ENCODE measurements at regions not wholly inside any gene's neighbourhood (a gene's known extent, or its start where the extent isn't known, plus 50 kb on each side); places are given as distances from the start of the nearest gene placed in this dataset.
A peak's percentile ranks its signal among the peaks of the same experiment; 100 is the strongest.

DNA sequence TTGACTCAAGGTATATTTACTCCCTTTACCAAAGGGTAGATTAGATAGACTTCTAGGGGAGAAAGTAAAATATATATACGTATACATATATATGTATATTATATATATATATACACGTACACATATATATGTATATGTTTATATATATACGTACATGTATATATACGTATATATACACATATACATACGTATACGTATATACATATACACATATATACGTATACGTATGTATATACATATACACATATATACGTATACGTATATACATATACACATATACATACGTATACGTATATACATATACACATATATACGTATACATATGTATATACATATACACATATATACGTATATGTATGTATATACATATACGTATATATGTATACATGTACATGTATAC is 430.5 kb upstream of the ANO3 start:
- no peak for DNase-seq

DNA sequence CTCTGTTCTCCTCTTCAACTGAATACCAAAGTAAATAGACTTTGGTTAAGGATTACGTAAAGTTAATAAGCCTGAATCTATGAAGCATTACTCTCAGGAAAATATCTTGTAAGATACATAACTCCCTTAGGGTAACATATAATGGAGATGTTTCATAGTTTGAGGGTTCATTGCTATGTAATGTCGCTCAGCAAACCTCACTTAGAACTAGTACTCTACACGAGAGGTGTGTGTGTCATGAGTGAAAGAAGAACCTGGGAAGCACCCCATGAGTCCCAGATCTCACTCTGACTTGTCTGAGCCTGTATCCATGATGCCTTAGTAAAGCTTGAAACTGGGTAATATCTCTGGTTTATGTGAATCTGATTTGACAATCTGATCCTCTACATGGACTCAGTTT is 429.5 kb upstream of the ANO3 start:
- no peak for DNase-seq

DNA sequence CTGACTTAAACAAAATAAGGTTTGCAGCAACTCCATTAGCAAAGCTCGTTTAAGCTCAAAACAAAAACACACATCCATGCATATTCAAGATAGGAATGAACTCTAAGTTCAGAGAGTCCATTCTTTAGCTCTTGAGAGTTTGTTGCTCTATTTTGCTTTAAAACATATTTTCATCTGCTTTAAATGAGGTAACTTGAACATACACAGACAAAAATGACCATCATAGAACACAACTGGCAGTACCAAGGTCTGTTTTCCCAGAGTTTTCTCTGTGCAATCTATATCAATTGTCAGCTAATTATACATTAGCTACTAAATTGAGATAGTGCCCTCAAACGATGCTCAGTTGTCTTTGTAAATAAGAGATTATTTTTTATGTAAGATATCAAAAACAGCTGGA is 423.2 kb upstream of the ANO3 start:
- no peak for DNase-seq

DNA sequence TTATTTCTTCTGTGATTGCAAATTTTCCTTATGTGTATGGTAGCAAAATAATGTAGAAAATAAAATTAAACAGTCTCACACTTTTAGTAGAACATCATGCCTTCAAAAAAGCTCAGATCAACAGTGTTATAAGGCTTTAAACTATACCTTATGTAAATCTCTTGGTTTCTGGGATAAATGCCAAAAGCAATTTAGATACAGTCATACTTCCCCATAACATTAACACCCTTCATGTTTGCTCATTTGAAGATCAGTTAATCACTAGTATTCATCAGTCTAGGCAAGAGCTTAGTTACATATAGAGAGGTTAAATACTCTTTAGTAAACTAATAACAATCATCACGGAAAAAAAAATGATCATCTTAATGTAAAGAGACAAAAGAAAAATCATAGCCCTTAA is 421.8 kb upstream of the ANO3 start:
- peak; percentile 66 for DNase-seq

DNA sequence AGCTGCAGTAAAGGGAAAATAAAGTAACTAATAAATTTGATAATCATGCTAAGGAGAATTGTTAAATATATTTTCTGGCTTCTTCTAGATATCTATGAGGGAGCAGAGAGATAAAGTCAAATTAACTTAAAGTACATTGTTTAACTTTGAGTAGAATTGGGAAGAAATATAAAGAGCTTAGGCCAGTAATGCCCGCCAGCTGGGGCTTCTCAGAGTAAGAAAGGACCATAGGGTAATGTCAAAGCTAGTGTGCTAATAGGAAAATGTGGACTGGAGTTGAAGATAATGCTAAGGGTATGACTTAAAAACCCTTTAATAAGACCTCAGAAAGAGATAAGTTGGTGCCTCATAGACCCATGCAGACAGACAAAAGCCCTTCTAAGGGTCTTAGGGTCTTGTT is 411.6 kb upstream of the ANO3 start:
- no peak for DNase-seq

DNA sequence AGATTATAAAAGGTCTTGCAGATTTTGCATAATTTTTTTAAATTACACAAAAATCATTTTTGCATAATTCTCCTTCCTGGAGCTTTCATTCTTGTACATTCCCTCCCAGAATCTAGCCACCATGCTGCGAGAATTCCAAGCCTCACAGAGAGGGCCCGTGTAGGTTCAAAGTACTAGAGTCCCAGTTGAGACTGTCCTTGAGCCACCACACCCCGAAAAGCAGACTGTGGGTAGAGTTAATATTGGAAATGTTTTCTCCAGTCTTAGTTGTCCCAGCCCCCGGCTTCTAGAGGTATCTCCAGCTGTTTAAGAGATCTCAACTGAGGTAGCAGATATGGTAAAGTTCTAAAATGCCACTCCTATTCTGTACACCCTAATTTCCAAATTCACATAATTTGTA is 407.3 kb upstream of the ANO3 start:
- DNase-seq, result no peak

DNA sequence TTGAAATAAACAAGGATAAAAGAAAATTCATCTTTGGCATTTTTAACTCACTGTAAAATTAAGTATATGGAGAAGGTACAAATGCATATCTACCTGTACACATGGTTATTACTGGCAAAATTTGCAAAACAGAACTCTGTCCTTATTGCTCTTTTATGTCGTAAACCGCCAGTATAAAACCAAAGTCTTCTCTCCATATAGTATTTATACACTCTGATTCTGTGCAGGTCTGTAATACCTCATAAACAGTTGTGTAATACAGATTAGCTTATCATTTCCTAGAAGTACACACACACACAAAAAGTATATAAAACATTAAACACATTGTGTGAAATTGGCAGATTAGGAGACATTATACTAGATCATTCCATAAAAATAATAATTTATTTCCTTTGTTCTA is 406.6 kb upstream of the ANO3 start:
- no peak for DNase-seq

DNA sequence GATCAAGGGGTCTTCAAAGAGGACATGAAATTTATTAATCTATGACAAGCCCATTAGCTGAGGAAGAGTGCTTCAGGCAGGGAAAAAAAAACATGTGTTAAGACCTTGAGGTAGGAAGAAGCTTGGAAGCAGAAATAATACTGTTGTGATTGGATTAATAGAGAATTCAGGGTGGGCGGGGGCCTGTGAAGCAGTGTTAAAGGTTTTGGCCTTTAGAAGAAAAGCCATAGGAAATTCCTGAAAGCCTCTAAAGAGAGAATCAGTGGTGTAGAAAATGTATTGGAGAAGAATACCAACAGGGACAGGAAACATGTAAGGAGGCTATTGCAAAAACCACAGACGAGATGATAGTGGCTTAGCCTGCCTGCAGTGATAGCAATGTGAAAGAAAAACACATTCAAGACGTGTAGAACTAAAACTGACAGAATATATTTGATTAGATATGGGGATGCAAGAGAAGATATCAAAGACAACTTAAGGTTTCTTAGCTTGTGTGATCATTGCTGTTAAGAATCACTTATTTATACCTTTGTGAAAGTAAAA is 404.4 kb upstream of the ANO3 start:
- no peak for DNase-seq

DNA sequence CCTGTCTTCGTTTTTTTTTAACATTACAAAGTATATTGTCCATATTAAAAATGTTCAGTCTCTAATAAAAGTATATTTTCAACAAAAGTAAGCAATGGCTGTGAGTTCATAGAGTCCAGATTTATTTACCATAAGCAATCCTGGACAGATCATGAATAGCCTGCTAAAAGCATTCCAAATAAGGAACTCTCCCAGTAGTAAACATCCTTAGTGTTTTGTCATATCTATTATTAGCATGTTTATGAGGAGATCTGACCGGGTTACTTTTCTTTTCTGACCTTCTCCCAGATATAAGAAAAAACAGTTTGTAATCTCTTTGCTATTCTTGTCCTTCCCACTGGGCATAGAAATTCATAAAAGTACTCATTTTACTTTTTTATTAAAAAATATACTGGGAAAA is 403.9 kb upstream of the ANO3 start:
- DNase-seq, result no peak

DNA sequence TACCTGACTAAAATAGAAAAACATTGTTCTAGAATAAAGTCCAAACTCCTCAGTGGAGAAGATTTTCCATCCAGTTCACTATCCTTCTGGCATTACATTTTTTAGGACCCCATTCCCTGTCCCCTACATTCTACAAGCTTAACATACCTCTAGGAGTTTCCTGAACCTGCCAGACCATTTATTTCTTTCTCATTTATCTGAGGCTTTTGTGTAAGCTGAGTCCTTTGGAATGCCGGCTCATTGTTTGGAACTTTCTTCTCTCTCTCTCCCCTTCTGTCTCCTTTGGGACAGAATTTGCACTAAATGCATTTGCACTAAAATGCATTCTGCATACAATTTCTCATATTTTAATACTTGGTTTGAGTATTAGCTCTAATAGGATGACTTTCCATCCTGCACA is 393.0 kb upstream of the ANO3 start:
- DNase-seq, result no peak

DNA sequence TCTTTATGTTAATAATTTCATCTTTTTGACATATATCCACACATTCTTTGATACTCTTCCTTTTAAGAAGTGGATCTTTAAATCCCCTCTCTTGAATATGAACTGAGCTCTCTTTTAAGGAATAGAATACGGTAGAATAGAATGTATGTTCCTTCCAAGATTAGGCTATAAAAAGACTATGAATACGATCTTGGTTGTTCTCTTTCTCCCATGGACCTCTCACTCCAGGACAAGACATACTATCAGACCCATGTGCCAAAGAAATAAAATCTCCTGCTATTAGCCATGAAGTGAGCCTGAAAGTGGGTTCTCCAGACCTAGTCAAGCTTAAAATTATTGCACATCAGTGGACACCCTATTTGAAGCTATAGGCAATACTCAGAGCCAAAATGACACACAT is 392.2 kb upstream of the ANO3 start:
- DNase-seq, result no peak

DNA sequence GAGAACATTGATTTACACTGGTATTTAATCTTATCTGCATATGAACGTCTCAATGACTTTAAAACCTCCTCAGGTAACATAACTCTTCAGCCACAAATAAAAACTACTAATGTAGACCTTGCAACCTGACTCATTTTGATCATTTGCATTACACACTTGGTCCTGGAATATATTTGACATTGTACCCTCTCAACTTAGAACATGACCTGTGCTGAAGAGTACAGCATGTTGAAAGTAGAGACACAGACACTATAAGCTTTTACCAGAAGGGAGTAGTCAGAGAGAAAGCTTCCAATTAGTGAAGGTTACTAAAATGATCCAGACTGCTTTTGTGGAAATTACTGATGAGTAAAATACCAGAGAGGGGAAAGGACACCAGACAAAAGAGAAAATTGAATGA is 390.6 kb upstream of the ANO3 start:
- no peak for DNase-seq

DNA sequence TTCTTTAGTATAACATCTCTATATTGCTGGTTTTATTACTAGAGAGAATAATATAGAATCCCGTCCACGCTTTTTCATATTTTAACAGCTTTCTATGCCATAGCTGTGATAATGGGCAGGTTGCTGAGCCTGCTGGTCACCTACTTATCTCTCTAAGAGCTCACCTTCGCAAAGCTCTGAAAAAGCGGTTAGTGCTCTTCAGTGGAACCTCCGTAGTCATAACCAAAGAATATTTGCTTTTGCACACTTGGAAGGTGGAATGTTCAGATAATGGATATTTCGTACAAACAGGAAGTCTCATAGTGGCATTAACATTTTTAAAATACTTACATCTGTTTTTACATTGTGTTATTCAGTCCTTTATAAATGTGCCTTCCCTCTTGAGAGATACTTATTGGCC is 388.9 kb upstream of the ANO3 start:
- no peak for DNase-seq

DNA sequence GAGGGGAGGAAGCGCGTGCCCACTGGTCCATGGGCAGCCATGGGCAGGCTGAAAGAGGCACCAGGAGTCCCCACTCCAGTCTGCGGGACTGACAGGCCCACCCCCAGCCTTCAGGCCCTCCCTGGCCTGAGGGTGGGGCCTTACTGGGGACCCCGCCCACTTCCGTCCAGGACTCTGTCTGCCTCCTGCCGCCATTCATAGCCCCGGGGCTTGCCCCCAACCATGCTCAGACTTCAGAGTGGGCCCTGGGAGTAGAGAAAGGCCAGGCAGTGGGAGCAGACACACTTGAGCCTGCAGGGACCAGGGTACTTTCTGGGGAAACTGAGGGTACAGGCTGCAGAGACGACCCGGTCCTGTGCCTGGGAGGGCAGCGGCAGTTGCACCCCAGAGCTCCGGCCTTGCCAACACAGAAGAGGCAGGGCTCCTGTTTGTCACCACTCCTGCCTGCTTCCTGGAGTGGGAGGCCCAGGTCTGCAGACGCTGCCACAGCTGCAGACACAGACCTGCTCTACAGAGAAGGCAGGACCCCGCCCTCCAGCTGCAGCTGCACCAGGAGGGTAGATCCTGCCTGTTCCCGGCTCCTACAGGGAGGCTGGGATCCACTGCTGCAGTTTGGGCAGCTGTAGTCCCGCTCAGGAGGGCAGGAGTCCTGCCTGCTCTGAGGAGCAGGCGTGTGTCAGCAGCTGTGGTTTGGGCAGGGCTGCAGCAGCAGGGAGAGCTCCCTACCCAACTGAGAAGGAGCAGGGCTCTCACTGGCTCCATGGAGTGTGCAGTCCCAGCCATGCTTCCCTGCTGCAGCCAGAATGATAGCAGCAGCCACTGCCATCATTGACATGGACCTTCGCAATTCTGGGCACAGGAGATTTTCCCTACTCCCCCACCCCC is 387.9 kb upstream of the ANO3 start:
- DNase-seq, result no peak

DNA sequence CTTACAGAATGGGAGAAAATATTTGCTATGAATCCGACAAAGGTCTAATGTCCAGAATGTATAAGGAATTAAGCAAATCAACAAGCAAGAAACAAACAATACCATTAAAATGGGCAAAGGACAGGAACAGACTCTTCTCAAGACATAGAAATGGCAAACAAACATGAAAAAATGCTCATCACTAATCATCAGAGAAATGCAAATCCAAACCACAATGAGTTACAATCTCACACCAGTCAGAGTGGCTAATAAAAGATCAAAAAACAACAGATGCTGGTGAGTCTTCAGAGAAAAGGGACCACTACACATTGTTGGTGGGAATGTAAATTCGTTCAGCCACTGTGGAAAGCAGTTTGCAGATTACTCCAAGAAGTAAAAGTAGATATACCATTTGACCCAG is 382.0 kb upstream of the ANO3 start:
- DNase-seq, result no peak

DNA sequence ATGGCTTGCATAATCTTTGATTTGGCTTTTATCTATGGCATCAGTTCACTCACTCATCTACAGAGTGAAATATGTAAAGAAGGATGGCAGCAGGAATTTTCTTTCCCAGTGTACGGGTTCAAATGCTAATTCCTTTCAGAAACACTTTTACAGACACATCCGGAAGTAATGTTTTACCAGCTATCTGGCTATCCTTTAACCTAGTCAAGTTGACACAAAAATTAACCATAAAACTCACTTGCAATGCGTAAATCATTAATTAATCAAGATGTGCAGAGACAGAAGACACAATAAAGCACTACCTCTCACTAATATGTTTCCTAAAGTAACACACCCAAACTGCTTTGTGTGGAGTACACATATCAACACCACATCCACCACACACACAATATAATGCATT is 378.9 kb upstream of the ANO3 start:
- no peak for DNase-seq

DNA sequence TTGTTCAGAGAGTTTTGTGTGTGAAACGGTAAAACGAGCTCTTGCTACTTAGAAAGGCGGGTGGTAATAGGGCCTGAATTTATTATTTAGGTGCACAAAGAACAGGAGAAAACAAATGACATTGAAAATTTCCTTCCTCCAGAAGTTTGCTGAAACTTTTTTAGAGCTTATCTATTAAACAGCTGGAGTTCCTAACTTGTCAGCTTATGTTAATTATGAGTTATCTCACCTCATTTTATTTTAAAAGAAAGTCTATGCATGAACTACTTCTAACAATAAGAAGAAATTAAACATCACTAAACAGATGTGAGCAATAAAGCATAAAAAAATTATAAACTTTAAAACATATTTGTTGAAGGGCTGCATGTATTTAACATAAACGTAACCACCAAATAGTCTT is 373.9 kb upstream of the ANO3 start:
- no peak for DNase-seq

DNA sequence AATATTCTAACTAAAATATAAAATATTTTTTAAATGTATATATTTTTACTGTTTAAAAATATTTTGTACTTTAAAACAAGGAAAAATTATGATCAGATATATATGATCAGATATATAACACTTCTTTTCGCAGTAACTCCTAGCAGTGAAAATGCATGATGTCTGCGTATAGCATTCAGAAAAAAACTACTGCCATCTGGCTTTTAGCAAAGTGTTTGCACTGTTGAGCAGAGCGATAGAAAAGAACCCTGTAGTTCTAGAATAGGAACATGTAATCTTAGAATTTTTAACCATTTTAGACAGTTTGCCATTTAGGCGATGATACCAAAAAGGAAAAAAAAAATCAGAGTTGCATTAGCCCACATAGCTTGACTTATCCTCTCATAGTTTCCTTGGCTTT is 370.4 kb upstream of the ANO3 start:
- no peak for DNase-seq

DNA sequence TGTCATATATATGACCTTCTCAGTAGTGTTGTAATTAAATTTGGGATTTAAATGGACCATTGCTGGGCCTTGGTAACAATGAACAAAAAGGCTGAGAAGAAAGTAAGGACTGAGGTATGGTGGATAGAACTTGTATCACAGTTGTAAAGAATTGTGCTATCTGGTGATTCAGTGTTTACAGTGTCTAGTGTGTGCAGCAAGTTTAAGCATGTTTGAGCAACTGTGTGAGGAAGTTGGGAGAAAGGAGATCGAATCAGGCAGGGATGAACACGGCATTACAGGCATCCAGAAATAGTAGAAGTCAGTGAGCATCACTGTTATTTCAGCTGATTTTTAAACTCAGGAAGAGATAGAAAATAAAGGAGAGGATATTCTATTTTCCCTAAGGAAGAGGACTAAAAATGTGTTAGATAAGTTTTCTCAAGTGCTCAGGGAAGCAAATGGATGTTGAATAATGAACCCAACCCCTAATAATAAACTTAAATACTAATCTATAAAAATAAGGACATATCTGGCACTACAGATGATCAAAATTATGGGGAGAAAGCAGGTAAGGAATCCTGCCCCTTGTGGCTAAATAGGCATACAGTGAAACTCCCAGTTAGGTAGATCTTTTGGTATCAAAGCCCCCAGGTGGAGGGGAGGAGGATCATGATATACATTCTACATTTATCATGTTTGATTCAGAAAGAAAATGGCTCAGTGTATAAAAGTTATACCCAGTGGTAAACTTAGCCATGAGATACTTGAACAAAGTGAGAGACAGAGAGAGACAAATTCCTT is 361.0 kb upstream of the ANO3 start:
- no peak for DNase-seq

DNA sequence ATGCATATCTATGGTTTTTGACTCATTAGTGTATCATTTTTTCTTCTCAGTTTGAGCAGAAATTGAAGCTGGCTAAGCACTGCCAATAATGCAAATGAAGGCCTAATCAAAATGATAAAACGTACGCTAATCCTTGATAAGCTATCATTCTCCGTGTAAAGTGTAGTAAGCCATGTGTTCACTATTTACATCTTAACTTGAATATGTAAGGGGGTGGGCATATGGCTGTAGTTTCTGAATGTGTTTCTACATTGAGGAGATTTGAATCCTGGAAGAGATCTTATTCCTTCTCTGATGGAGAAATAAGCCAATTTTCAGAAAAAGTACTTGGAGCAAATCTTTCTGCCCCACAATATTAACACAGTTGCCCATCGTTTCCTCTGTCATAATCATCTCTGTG is 351.8 kb upstream of the ANO3 start:
- no peak for DNase-seq

DNA sequence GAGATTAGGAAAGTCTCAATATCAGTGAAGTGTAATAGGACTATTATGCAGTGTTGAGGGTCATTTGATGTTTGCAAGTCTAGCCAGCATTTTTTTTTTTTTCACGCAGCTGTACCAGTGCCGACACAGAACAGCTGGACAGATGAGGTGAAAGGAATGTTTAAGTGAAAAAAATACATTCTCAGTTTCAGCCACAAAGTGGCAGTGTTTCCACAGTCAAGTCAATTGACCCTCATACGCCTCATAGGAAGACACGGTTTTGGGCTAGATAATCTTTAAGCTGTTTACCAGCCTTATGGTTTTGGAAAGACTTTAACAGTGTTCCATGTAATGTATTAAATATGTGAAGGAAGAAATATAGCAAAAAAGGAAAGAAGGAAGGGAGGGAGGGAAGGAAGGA is 349.9 kb upstream of the ANO3 start:
- DNase-seq, result no peak

DNA sequence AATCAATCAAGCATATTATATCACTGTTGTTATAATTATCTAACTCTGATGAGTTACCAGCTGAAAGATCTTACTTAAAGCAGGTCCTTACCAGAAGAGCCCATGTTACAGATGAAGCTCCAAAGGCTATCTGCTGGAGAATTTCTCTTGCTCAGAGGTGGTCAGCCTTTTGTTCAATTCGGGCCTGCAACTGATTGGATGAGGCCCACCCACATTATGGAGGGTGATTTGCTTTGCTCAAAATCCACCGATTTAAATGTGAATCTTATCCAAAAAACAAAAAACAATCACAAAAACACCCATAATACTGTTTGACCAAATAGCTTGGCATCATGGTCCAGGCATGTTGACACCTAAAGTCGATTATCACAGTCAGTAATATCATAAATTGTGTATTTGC is 348.6 kb upstream of the ANO3 start:
- DNase-seq, result no peak

DNA sequence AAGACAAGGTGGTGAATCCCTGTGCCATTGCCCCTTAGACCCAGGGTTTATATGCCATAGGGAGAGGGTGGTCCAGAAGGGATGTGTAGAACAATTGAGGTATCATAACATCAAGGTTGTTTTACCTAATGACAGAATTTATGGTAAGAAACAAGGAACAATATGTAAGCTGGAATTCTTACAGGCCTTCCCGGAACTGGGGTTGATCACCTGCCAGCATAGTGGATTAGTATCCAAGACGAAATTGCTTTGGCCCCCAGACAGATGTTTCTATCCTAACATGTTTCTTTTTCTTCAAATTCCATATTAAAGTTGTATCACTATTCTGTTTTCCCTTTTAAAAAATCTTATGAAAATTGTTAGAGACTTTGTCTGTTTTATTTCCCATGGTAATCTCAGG is 343.8 kb upstream of the ANO3 start:
- no peak for DNase-seq

DNA sequence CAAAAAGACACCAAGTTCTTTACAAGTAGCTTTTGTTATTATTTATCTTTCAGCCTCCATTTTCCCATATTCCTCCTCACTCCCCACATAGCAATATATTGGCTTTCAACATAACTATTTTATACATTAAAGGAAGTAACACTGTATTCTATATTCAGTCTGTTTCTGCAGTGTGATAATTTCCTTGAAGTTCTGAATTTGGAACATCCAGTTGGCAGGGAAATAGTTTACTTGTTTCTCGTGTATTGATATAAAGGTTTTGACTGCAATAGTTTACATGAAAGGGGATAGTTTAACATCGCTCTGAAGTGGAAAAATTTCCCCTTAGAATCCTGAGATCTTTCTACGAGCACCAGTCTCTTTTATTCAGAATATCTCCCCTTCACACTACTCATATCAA is 341.5 kb upstream of the ANO3 start:
- no peak for DNase-seq

Data from NCI-H774 (cell line).